ENCODE measurements at regions not wholly inside any gene's neighbourhood (a gene's known extent, or its start where the extent isn't known, plus 50 kb on each side); places are given as distances from the start of the nearest gene placed in this dataset.

GRCh38 chr1:194512957-194513356 is 1326.5 kb upstream of the B3GALT2 start:
- intact Hi-C loops (cut with micrococcal nuclease), result no loop called here
- H3K9me3 Mint-ChIP-seq, result peaks cover 3% of the 10 kb centered on the region
- H3K27ac Mint-ChIP-seq, result no peak overlapping the region
- DNase-seq, result no peak
- H3K36me3 Mint-ChIP-seq (ENCODE audit: low read depth), result no peaks in the 10 kb centered on the region
- H3K4me3 Mint-ChIP-seq, result no peak overlapping the region
- CTCF ChIA-PET, result no interaction called here
- ATAC-seq (ENCODE audit: low read depth), result no peak
- H3K27me3 Mint-ChIP-seq, result no peaks in the 10 kb centered on the region
- peaks cover 9% of the 10 kb centered on the region for H3K4me1 Mint-ChIP-seq
- POLR2A ChIA-PET, result no interaction called here
- TF ChIP-seq CTCF (IDR thresholded peaks at IDR 0.05), result no peak

GRCh38 chr1:194512345-194512744 is 1325.9 kb upstream of the B3GALT2 start:
- intact Hi-C loops (cut with micrococcal nuclease), result no loop called here
- ChIA-PET POLR2A (no interaction called here), CTCF (no interaction called here)

GRCh38 chr1:194503209-194503608 is 1316.8 kb upstream of the B3GALT2 start:
- Mint-ChIP-seq H3K27ac (no peak overlapping the region), H3K36me3 (ENCODE audit: low read depth) (no peaks in the 10 kb centered on the region), H3K27me3 (no peaks in the 10 kb centered on the region), H3K9me3 (no peaks in the 10 kb centered on the region), H3K4me3 (no peak overlapping the region), H3K4me1 (peaks cover 9% of the 10 kb centered on the region)
- no peak for TF ChIP-seq CTCF (IDR thresholded peaks at IDR 0.05)
- intact Hi-C loops (cut with micrococcal nuclease), result no loop called here
- ATAC-seq (ENCODE audit: low read depth) (no peak), DNase-seq (no peak)
- ChIA-PET CTCF (no interaction called here), POLR2A (no interaction called here)

More at GRCh38 chr1:194512345-194512744, 1325.9 kb upstream of the B3GALT2 start:
- peaks cover 4% of the 10 kb centered on the region for H3K4me1 Mint-ChIP-seq
- H3K27ac Mint-ChIP-seq, result no peak overlapping the region
- ATAC-seq (ENCODE audit: low read depth) (no peak), DNase-seq (no peak)
- TF ChIP-seq CTCF (IDR thresholded peaks at IDR 0.05), result no peak
- H3K27me3 Mint-ChIP-seq, result no peaks in the 10 kb centered on the region
- H3K4me3 Mint-ChIP-seq, result no peak overlapping the region
- peaks cover 3% of the 10 kb centered on the region for H3K9me3 Mint-ChIP-seq
- no peaks in the 10 kb centered on the region for H3K36me3 Mint-ChIP-seq (ENCODE audit: low read depth)

GRCh38 chr1:194495434-194495833 is 1309.0 kb upstream of the B3GALT2 start:
- POLR2A ChIA-PET, result no interaction called here
- H3K27me3 Mint-ChIP-seq, result no peaks in the 10 kb centered on the region
- intact Hi-C loops (cut with micrococcal nuclease), result no loop called here
- DNase-seq (no peak), ATAC-seq (ENCODE audit: low read depth) (no peak)
- CTCF ChIA-PET, result no interaction called here
- H3K4me3 Mint-ChIP-seq, result no peak overlapping the region
- no peaks in the 10 kb centered on the region for H3K4me1 Mint-ChIP-seq
- H3K9me3 Mint-ChIP-seq, result peaks cover 5% of the 10 kb centered on the region
- H3K27ac Mint-ChIP-seq, result no peak overlapping the region
- no peaks in the 10 kb centered on the region for H3K36me3 Mint-ChIP-seq (ENCODE audit: low read depth)
- TF ChIP-seq CTCF (IDR thresholded peaks at IDR 0.05), result no peak

GRCh38 chr1:194487172-194487571 is 1300.8 kb upstream of the B3GALT2 start:
- no peak for ATAC-seq (ENCODE audit: low read depth)
- Mint-ChIP-seq H3K36me3 (ENCODE audit: low read depth) (no peaks in the 10 kb centered on the region), H3K4me3 (no peak overlapping the region), H3K27me3 (no peaks in the 10 kb centered on the region), H3K9me3 (no peaks in the 10 kb centered on the region), H3K4me1 (no peaks in the 10 kb centered on the region), H3K27ac (no peak overlapping the region)
- DNase-seq, result no peak
- POLR2A ChIA-PET, result no interaction called here
- CTCF ChIA-PET, result no interaction called here
- intact Hi-C loops (cut with micrococcal nuclease), result no loop called here
- TF ChIP-seq CTCF (IDR thresholded peaks at IDR 0.05), result no peak
